Dermis microvascular lymphatic vessel endothelial cell (primary cell): ENCODE measurements at regions not wholly inside any gene's neighbourhood (a gene's known extent, or its start where the extent isn't known, plus 50 kb on each side); places are given as distances from the start of the nearest gene placed in this dataset.
"Not testable (repeated sequence)": the region's sequence is repeated elsewhere in the genome, so short reads cannot be mapped to it uniquely, and the experiment has no call there.

Source experiments
- DNase-seq, 2 donors: peaks; one replicate each; pipeline versions ENCODE4 v3.0.0 to v3.0.0-alpha.2; 2010; ENCODE audit warnings: low read depth in 2 of 2

DNA sequence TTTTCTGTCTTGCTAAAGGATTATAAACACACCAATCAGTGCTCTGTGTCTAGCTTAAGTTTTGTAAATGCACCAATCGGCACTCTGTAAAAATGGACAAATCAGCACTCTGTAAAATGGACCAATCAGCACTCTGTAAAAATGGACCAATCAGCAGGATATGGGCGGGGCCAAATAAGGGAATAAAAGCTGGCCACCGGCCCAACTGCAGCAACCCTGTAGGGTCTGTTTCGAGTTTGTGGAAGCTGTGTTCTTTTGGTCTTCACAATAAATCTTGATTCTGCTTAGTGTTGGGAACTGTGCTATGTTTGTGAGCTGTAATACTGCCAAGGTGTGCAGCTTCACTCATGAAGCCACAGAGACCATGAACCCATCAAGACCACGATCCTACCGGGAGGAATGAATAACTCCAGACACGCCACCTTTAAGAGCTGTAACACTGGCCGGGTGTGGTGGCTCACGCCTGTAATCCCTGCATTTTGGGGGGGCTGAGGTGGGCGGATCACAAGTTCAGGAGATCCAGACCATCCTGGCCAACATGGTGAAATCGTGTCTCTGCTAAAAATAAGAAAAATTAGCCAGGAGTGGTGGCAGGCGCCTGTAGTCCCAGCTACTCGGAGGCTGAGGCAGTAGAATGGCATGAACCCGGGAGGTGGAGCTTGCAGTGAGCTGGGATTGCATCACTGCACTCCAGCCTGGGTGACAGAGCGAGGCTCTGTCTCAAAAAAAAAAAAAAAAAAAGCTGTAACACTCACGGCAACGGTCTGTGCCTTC lies 133.0 kb upstream of the GDF10 start:
- not testable (repeated sequence) for DNase-seq

- no peak for DNase-seq
These were observed 132.4 kb upstream of the GDF10 start for GRCh38 chr10:47167591-47167990.

DNA sequence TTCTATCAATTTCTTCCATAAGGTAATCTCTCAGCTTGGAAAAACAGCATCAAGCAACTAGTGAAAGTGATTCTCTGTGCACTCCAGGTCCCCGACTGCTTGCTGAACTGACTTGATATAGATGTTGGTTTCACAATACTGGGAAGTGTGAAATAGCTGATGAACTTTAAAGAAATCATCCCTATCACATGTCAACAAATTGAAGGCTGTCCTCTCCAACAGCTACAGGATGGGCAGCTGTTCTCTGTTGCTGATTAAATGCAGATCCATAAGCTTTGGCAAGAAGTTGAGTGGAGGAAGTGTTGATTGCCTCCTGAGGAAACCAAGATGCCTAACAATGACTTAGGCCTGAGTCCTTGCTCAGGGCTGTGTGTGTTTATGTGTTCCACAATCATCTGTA lies 130.4 kb upstream of the GDF10 start:
- no peak for DNase-seq

- no peak for DNase-seq
These were observed 126.0 kb upstream of the GDF10 start for GRCh38 chr10:47173929-47174442.

GRCh38 chr10:47175181-47176123 lies 124.5 kb upstream of the GDF10 start:
- no peak for DNase-seq

- no peak for DNase-seq
These were observed 123.6 kb upstream of the GDF10 start for GRCh38 chr10:47176206-47176902.

DNA sequence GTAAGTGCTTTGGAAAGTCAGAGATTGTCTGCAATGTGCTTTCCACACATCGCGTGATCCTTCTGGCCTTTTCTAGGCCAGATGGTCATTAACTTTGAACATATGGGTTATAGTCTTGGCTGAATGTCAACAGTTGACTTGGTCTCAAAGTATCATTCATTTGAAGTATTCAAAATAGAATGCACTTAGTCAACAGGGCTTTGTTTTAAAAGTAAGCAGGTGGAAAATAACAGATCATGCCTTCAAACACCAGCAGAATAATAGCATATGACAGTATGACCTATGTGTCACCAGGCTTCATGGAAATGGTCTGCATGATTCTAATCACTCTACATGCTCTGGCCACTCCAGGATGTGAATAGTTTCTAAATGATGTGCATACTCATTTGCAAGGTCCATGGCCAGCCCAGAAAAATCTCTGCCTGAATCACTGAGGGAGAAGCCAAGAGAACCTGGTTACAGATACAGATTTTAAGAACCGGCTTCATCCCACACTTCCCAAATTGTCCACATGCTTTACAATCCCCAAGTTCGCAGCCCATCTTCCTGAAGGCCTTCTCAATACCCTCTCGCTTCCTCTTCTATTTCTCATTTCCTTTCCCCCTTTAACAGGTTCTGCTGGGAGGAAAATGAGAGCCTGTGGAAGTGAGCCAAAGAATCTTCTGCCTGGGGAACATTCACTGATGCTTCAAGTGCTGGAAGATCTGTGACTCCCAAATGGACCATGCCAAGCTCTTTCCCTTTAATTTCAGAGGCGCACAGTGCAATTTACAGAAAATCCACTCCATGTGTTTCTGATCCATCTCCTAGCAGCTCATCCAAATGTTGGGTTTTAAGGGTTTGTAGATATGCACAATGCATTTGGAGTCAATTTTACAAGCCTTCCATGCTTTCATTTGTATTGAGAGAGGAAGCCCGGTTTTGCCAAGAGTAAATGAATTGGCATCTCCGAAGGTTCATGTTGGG lies 122.8 kb upstream of the GDF10 start:
- DNase-seq: no peak

GRCh38 chr10:47178537-47179290 lies 121.3 kb upstream of the GDF10 start:
- DNase-seq: no peak

DNA sequence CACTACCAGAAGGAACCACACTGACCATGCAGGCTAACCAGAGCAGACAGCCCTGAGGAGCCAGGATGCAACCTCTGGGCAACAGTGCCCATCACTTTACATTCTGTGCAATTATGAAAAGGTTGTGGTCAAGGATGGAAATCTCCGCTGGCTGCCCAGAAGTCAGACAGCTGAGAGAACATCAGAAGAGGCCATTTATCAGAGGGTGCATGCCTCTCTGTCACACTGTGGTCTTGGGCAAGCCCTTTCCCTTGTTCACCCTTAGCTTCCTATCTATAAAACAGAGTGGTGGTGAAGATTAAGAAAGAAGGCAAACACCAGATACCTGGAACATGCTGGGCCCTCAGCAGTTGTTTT lies 120.7 kb upstream of the GDF10 start:
- DNase-seq: no peak

DNA sequence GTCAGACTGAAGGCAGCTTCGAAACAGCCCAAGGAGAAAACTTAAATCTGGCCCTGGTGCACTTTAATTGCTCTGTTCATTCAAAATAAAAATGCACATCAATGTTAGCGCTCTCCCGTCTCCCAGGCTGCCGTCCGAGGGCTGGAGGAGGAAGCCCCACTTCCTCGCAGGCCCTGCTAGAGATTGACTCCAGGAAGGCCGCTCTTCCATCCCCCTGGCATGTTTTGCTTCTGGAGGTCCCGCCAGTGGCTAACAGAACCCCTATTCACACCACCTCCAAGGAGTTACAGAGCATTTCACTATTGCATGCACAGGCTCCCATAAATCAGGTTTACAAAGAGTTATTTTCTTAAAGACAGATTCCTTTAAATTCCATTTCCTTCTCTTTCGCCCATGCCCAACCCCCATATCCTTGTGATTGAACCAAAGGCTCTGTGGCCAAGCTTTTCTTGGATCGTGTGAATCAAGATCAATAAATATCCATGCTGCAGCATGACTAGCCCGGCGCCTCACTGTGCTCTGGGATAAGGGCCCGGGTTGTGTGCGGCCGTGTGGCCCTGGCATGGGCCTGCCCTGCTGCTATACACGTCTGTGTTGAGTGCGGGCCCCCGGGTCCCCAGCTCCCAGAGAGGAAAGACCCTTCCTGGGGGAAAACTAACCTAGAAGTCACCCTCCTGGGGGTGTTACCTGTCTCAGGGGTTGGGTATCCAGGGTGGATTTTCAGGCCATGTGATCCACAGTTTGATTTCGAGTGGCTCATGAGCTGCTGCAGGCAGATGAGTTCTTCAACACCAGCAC lies 118.7 kb upstream of the GDF10 start:
- DNase-seq: no peak

- DNase-seq: no peak
These were observed 116.9 kb upstream of the GDF10 start for GRCh38 chr10:47182934-47183703.

- DNase-seq: no peak
These were observed 116.3 kb upstream of the GDF10 start for GRCh38 chr10:47183704-47184041.

GRCh38 chr10:47184273-47184672 lies 115.7 kb upstream of the GDF10 start:
- DNase-seq: no peak

GRCh38 chr10:47184724-47185330 lies 115.2 kb upstream of the GDF10 start:
- no peak for DNase-seq

- no peak for DNase-seq
These were observed 113.1 kb upstream of the GDF10 start for GRCh38 chr10:47186941-47187340.

DNA sequence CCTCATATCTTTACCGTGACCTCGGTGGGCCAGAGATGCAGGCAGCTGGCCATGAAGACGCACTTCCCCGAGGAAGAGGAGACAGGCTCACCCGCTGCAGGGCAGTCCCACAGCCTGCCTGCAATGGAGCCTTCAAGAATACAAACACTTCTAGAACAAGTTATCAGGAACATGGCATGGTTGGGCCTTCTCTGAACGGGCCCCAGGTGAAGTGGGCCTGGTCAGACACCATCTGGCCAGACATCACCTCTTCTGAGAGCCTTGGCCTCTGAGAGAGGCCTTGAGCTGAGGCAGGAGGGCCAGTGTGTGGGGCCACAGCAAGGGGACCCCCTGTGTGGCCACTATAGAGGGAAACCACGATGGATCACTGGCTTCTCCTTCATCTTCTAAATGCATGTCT lies 112.4 kb upstream of the GDF10 start:
- DNase-seq: no peak

GRCh38 chr10:47188156-47188555 lies 111.8 kb upstream of the GDF10 start:
- no peak for DNase-seq

DNA sequence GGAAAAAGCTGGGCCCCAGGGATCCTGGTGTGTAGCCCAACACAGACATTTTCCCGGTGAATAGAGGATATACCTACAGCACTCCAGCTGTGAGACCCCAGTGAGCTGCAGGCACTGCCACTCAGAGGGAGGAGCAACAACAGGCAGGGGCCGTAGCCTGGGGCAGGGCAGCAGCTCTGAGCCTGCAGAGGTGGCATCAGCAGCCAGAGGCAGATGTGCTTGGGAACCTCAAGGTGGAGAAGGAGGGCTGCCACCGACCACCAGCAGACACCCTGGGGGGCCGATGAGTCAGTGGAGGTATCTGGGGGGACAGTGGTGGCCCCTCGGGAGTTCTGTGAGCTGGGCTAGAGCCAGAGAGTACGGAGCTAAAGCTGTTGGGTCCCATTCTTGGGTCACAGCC lies 110.2 kb upstream of the GDF10 start:
- no peak for DNase-seq
